HL-60/S4 (cell line): ENCODE measurements at regions not wholly inside any gene's neighbourhood (a gene's known extent, or its start where the extent isn't known, plus 50 kb on each side); places are given as distances from the start of the nearest gene placed in this dataset.
"Not testable (repeated sequence)": the region's sequence is repeated elsewhere in the genome, so short reads cannot be mapped to it uniquely, and the experiment has no call there.

ENCODE experiments used
- in situ Hi-C: fragments of 300-500 bp; cut with MboI; formaldehyde crosslinking; loops from 2 replicates; pipeline ENCODE4 v1.14.3; 2022; ENCODE audit warnings: low sequenced_read_pairs

- in situ Hi-C loops: no loop called here
These were observed 446.8 kb upstream of the CXADR start for GRCh38 chr21:17066006-17066405.

- in situ Hi-C loops: no loop called here
These were observed 441.8 kb upstream of the CXADR start for GRCh38 chr21:17071093-17071492.

DNA sequence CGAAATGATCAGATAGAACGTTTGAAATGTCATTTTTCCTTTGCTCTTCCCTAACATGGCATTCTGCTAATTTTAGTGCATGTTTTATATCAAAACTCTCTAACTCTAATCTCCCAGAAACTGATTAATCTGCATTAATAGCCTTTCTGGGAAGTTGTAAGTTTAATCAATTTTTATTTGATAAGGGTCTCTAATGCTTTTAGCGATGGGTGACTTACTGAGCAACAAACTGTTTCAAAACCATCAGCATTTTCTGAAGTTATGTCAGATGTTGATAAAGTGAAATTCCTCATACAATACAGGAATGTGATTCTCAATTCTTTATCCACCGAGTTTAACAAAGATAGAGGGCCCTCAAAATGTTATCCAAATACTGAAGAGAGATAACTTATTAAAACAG lies 431.6 kb upstream of the CXADR start:
- in situ Hi-C loops: no loop called here

GRCh38 chr21:17082843-17083483 lies 429.9 kb upstream of the CXADR start:
- in situ Hi-C loops: no loop called here

GRCh38 chr21:17085707-17086106 lies 427.1 kb upstream of the CXADR start:
- in situ Hi-C loops: no loop called here

DNA sequence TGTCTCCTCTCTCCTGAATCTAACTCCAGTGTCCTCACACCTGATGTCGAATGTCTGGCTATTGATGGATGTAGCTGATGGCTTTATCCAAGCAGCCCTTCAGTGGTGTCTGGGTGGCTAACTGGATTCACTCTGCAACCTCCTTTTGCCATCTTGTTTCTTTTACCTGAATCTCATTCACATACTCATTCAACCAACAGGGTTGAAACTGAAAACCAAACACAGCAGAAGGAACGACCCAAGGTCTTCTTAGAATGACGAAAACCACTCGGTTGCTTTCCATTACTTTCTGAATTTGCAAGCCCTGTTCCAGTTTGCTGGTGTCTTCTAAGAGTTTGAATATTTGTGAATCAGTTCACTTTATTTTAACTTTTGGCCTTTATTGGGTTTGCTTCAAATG lies 424.3 kb upstream of the CXADR start:
- in situ Hi-C loops: no loop called here

GRCh38 chr21:17089091-17089491 lies 423.8 kb upstream of the CXADR start:
- in situ Hi-C loops: no loop called here

DNA sequence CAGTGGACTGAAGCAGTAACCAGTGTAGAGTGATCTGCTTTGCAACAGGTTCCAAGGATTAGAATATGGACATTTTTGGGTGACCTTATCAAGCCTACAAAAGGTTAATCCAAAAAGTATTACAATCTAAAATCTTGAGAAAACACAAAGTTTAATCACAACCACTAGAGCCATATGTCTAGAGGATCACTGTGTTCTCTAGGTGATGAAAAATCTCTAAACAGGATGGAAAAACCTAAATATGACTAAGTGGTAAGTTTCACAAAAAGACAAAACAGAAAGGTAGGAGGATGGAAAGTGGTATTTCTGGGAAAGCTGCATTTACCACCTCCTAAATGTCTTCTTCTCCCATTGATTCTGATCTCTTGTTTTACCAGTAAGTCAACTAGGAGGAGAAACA lies 411.1 kb upstream of the CXADR start:
- in situ Hi-C loops: no loop called here

DNA sequence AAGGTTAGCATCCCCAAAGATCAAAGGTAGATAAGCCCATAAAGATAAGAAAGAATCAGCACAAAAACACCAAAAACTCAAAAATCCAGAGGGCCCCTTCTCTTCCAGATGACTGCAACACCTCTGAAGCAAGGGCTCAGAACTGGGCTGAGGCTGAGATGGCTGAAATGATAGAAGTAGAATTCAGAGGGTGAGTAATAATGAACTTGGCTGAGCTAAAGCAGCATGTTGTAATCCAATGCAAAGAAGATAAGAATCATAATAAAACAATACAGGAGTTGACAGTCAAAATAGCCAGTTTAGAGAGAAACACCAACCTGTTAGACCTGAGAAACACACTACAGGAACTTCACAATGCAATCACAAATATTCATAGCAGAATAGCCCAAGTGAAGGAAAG lies 406.9 kb upstream of the CXADR start:
- in situ Hi-C loops: no loop called here

GRCh38 chr21:17114045-17114444 lies 398.8 kb upstream of the CXADR start:
- in situ Hi-C loops: no loop called here

DNA sequence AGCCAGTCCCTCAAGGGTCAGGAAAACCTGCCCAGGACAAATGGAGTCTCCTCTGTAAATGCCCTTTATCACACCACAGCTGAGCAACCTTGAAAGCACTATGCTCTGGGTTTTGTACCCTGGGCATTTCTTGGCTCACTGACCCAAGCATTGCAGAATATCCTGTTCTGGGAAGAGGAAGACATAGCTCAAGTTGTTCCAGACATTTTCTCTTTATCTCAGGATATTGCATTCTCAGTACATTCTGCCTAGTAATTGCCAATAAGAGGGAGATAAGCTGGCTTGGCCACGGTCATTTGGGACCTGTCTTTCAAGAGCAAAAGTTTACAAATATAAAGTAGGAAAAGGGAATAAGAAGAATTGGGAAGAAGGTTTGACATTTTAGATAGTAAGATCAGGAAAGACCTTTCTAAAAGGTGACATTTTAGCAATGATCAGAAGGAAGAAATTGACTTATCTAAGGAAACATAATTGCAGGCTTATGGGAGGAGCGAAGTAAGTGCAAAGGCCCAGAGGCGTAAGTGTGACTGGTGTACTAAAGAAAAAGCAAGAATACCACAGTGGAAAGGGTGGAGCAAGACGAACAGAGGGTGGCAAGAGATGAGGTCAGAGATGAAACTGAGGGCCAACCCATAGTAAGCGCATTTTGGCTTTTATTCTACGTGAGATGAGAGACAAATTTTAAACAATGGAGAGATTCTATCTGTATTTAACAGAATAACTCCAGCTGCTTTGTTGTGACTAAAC lies 394.0 kb upstream of the CXADR start:
- in situ Hi-C loops: no loop called here

DNA sequence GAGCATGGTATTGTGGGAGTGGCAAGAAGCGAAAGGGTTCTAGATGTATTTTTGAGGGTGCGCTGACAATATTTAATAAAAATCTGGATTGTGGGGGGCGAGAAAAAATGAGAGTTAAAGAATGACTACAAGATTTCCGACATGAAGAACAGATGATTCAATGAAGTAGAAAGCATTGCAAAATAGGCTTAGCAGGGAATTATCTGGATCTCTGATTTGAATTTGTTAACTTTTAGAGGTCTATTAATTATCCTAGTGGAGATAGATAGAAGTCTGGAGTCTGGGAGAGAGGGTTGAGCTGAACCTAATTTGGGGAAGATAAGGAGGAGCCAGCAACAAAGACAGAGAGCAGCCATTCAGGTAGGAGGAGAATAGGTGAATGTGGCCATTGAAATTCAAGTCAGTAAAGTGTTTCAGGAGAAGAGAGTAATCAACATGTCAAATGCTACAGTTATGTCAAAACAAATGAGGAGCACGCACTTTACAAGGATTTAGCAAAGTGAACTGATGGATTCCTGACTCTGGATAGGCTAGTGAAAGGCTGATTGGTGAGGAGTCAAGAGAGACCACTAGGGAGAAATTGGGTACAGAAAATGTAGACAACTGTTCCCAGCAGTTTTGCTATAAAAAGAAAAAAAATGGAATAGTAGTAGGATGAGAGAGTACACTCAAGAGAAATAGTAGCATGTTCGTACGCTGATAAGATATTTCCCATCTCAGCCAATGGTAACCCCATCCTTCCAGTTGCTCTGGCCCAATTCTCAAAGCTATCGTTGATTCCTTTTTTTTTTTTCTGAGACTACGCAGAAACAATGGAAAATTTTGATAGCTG lies 393.2 kb upstream of the CXADR start:
- in situ Hi-C loops: no loop called here

DNA sequence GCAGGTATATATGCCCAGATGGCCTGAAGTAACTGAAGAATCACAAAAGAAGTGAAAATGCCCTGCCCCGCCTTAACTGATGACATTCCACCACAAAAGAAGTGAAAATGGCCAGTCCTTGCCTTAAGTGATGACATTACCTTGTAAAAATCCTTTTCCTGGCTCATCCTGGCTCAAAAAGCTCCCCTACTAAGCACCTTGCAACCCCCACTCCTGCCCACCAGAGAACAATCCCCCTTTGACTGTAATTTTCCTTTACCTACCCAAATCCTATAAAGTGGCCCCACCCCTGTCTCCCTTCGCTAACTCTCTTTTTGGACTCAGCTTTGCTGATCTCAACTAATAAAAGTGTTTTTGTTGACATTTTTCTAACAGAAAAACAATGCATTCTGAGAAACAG lies 385.4 kb upstream of the CXADR start:
- in situ Hi-C loops: not testable (repeated sequence)

GRCh38 chr21:17128132-17128531 lies 384.7 kb upstream of the CXADR start:
- in situ Hi-C loops: no loop called here

GRCh38 chr21:17139159-17139558 lies 373.7 kb upstream of the CXADR start:
- in situ Hi-C loops: not testable (repeated sequence)

DNA sequence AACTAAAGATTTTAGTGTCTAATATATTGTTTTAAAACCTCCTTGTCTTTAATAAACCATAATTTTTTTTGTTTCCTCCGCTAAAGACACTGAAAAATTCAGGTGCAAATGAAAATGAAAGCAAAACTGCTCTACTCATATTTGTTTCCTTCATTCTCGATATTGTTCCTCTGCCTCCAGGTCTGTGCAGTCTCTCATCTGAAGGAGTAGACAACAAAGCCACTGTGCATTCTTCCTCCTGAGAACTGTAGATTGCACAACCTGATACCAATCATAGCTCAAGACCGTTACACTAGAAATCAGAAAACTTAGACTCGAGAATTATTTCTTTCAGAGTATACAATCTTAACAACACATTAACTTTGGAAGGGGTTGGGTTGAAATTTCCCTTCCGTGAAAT lies 373.1 kb upstream of the CXADR start:
- in situ Hi-C loops: no loop called here

GRCh38 chr21:17146426-17146825 lies 366.4 kb upstream of the CXADR start:
- in situ Hi-C loops: no loop called here

DNA sequence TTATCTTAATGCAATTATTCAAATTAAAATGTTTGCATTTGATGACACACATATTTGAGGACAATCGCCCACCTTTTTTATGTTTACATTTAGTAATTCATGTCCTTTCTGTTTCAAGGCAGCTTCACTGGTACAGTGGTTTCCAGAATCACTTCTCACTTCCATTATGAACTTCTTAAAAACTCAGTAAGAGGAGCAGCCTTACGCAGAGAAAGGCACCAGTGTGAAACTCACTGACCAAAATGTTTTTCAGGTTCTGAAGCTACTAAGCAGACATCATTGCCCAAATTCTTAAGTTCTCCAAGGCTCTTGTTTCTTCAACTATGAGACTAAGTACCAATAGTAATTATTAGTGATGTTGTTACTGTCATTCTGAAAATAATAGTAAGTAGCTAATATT lies 353.1 kb upstream of the CXADR start:
- in situ Hi-C loops: no loop called here

- in situ Hi-C loops: no loop called here
These were observed 327.2 kb upstream of the CXADR start for GRCh38 chr21:17185674-17186073.

- in situ Hi-C loops: no loop called here
These were observed 322.9 kb upstream of the CXADR start for GRCh38 chr21:17189963-17190362.

GRCh38 chr21:17191346-17191993 lies 321.4 kb upstream of the CXADR start:
- in situ Hi-C loops: no loop called here
